Left ventricle myocardium superior (tissue), 1 donor: ENCODE measurements at regions not wholly inside any gene's neighbourhood (a gene's known extent, or its start where the extent isn't known, plus 50 kb on each side); places are given as distances from the start of the nearest gene placed in this dataset.
"Not testable (repeated sequence)": the region's sequence is repeated elsewhere in the genome, so short reads cannot be mapped to it uniquely, and the experiment has no call there.

Experiments used
- ATAC-seq: fragments of 200-7000 bp; cut with Tn5 transposase; one replicate; pipeline ENCODE4 v1.9.1; 2020; ENCODE audit warnings: mild to moderate bottlenecking, moderate library complexity
- DNase-seq: peaks from one replicate; pipeline ENCODE4 v3.0.0-alpha.2; 2020
- intact Hi-C: fragments of 100-400 bp; cut with micrococcal nuclease; formaldehyde crosslinking; loops from one replicate; pipeline ENCODE4 v1.11.0; 2022
- donor health status: DM: no; HTN: yes; CAD: no; lungs with severe emphysema.

- no peak for DNase-seq
- no peak for ATAC-seq
- intact Hi-C loops: no loop called here
Observed at GRCh38 chr9:40913096-40913719, 215.3 kb downstream of the FOXD4L6 start.

GRCh38 chr9:40912679-40913078, 215.8 kb downstream of the FOXD4L6 start:
- ATAC-seq, DNase-seq, intact Hi-C loops: not testable (repeated sequence)

DNA sequence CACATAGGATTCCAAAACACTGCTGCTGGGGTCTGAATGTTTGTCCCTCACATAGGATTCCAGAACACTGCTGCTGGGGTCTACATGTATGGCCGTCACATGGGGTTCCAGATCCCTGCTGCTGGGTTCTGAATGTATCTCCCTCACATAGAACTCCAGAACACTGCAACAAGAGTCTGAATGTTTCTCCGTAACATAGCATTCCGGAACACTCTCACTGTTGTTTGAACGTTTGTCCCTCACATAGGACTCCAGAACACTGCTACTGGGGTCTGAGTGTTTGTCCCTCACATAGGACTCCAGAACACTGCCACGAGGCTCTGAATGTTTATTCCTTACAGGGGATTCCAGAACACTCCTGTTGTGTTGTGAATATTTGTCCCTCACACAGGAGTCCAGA, 216.8 kb downstream of the FOXD4L6 start:
- DNase-seq: no peak
- ATAC-seq: no peak
- intact Hi-C loops: no loop called here

GRCh38 chr9:40910995-40911394, 217.5 kb downstream of the FOXD4L6 start:
- intact Hi-C loops, DNase-seq, ATAC-seq: not testable (repeated sequence)

DNA sequence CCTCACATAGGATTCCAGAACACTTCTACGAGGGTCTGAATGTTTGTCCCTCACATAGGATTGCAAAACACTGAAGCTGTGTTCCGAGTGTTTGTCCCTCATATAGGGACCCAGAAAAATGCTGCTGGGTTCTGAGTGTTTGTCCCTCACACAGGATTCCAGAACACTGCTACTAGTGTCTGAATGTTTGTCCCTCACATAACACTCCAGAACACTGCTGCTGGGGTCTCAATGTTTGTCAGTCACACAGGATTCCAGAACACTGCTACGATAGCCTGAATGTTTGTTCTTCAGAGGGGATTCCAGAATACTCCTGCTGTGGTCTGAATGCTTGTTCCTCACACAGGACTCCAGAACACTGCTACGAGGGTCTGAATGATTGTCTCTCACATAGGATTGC, 218.7 kb downstream of the FOXD4L6 start:
- ATAC-seq: no peak
- no peak for DNase-seq
- intact Hi-C loops: no loop called here

DNA sequence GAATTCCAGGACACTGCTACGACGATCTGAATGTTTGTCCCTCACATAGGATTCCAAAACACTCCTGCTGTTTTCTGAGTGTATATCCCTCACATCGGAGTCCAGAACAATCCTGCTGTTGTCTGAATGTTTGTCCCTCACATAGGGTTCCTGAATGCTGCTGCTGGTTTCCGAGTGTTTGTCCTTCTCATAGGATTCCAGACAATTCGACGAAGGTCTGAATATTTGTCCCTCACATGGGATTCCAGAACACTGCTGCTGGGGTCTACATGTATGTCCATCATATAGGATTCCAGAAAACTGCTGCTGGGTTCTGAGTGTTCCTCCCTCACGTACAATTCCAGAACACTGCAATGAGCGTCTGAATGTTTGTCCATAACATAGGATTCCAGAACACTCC, 219.4 kb downstream of the FOXD4L6 start:
- intact Hi-C loops, ATAC-seq: not testable (repeated sequence)

GRCh38 chr9:40907657-40908624, 220.5 kb downstream of the FOXD4L6 start:
- intact Hi-C loops: no loop called here
- DNase-seq (no peak), ATAC-seq (no peak)

More for the DNA sequence above, 219.4 kb downstream of the FOXD4L6 start:
- DNase-seq: not testable (repeated sequence)

DNA sequence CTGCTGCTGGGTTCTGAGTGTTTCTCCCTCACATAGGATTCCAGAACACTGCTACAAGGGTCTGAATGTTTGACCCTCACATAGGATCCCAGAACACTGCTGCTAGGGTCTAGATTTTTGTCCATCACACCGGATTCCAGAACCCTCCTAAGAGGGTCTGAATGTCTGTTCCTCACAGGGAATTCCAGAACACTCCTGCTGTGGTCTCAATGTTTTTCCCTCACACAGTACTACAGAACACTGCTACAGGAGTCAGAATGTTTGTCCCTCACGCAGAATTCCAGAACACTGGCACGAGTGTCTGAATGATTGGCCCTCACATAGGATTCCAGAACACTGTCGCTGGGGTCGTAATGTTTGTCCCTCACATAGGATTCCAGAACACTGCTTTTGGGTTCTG, 221.6 kb downstream of the FOXD4L6 start:
- ATAC-seq, intact Hi-C loops, DNase-seq: not testable (repeated sequence)

DNA sequence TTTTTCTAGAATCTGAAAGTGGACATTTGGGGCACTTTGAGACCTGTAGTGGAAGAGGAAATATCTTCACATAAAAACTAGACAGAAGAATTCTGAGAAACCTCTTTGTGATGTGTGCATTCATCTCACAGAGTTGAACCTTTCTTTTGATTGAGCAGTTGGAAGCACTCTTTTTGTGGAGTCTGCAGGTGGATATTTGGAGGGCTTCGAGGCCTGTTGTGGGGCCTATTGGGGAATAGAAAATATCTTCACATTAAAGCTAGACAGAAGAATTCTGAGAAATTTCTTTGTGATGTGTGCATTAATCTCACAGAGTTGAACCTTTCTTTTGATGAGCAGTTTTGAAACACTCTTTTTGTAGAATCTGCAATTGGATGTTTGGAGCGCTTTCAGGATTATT, 236.2 kb downstream of the FOXD4L6 start:
- intact Hi-C loops, ATAC-seq, DNase-seq: not testable (repeated sequence)

DNA sequence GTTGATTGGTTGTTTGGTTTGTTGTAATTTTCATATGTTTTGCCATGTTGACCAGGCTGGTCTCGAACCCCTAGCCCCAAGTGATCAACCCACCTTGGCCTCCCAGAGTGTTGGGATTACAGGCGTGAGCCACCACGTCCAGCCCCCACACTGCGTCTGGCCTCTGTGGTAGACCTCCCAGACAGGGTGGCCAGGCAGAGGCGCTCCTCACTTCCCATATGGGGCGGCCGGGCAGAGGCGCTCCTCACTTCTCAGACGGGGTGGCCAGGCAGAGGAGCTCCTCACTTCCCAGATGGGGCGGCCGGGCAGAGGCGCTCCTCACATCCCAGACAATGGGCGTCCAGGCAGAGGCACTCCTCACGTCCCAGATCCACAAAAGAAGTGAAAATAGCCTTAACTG, 242.6 kb downstream of the FOXD4L6 start:
- intact Hi-C loops, DNase-seq, ATAC-seq: not testable (repeated sequence)

GRCh38 chr9:40884902-40885490, 243.5 kb downstream of the FOXD4L6 start:
- ATAC-seq, intact Hi-C loops: not testable (repeated sequence)
- peak; percentile 35 for DNase-seq

DNA sequence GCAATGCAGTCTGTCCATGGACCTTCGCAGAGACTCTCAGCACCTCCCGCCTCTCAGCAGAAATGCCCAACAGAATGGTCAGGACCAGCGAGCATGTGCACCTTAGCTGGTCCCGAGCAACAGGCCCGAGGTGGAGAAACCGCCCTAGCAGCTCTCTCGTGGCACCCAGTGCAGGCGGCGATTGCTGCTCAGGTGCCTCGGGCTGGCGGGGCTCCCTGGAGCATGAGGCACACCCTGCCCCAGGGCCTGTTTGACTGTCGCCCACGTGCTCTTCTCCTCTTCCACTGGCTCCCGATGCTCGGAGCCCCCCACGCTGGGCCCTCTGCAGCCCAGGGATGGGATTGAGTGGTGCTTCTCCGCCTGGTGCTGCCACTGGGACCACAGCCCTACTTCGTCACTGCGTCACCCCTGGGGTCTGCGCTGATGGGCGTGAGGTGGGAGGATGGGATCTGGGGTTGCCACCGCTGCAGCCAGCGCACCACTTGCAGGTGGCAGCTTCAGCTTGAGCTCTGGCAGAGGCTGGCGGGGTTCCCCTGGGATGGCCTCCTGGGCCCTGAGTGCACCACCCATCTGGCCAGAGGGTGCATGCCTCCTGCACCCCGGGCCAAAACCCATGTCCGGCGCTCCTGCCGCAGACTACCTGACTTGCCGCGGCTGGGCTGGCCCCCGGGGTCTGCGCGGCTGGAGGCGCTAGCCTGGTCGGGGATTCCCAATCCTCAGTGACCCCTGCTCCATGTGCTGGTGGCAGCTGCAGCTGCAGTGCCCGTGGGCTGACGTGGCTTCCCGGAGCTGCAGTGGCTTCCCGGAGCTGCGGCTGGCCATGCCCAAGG, 244.2 kb downstream of the FOXD4L6 start:
- DNase-seq (peak; percentile 28), ATAC-seq (no peak)
- intact Hi-C loops: no loop called here

DNA sequence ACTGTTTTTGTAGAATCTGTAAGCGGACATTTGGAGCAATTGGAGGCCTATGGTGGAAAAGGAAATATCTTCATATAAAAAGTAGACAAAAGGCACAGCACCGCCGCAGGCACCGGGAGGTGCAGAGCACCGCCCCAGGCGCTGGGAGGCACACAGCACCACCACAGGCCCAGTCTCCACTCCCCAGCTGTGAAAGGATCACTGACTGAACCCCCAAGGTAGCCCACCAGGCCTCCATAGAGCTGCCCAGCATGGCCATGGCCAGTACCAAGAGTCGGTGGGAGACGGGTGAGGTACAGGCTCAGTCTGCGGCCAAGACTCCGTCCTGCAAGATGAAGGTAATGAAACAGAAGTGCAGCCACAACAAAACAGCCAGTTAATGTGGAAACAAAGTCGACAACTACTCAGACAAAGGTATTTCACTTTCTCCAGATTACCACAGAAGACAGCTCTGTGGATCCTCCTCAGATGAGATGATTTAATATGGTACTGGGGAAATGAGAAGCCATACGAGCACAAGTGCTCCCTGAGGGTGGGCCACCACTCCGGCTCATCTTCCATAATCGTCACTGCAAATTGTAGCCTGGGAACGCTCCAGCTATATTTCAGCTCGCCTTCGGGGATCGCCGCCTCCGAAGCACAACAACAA, 244.9 kb downstream of the FOXD4L6 start:
- intact Hi-C loops, DNase-seq, ATAC-seq: not testable (repeated sequence)

DNA sequence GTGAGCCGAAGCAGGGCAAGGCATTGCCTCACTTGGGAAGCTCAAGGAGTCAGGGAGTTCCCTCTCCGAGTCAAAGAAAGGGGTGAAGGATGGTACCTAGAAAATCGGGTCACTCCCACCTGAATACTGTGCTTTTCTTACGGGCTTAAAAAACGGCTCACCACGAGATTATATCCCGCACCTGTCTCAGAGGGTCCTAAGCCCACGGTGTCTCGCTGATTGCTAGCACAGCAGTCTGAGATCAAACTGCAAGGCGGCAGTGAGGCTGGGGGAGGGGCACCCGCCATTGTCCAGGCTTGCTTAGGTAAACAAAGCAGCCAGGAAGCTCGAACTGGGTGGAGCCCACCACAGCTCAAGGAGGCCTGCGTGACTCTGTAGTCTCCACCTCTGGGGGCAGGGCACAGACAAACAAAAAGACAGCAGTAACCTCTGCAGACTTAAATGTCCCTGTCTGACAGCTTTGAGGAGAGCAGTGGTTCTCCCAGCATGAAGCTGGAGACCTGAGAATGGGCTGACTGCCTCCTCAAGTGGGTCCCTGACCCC, 254.7 kb downstream of the FOXD4L6 start:
- DNase-seq: peak; percentile 10
- ATAC-seq, intact Hi-C loops: not testable (repeated sequence)

- DNase-seq, intact Hi-C loops, ATAC-seq: not testable (repeated sequence)
Observed at GRCh38 chr9:40868437-40868836, 260.0 kb downstream of the FOXD4L6 start.
